A549 (cell line): ENCODE measurements at regions not wholly inside any gene's neighbourhood (a gene's known extent, or its start where the extent isn't known, plus 50 kb on each side); places are given as distances from the start of the nearest gene placed in this dataset.
"Not testable (repeated sequence)": the region's sequence is repeated elsewhere in the genome, so short reads cannot be mapped to it uniquely, and the experiment has no call there.

Experiments used
- CHD2 ChIP-seq: fragments of 150-350 bp; IDR thresholded peaks from 2 replicates; pipeline ENCODE4 v1.6.1; 2014; ENCODE audit warnings: low read length; ENCODE audit not compliant: partially characterized antibody
- EP300 ChIP-seq, 2 experiments: fragments of >200 bp; sonication (Bioruptor Twin); formaldehyde crosslinking; IDR thresholded peaks; 2 replicates in 1 of 2; 3 replicates in 1 of 2; pipeline ENCODE4 v1.6.1; 2016 to 2017
- NFE2L2 ChIP-seq: fragments of 150-350 bp; conservative IDR thresholded peaks from 2 replicates; pipeline ENCODE4 v1.6.1; 2014; ENCODE audit warnings: low read length
- POLR2A ChIP-seq: IDR thresholded peaks from 2 replicates; pipeline ENCODE4 v1.6.1; 2012; ENCODE audit warnings: mild to moderate bottlenecking, low read length
- RCOR1 ChIP-seq: fragments of 150-350 bp; IDR thresholded peaks from 2 replicates; pipeline ENCODE4 v1.6.1; 2014; ENCODE audit warnings: antibody characterized with exemption, low read length, low read depth
- SREBF2 ChIP-seq: fragments of 450-650 bp; IDR thresholded peaks from 2 replicates; pipeline ENCODE4 v1.6.1; 2014; ENCODE audit warnings: mild to moderate bottlenecking, moderate library complexity
- TF ChIP-seq, protein P1 (sequence below): fragments of >200 bp; sonication (Bioruptor Twin); formaldehyde crosslinking; IDR thresholded peaks from 3 replicates; pipeline ENCODE4 v1.5.1; 2016
- TF ChIP-seq, protein P2 (sequence below): fragments of 250-450 bp; sonication (Bioruptor Pico); IDR thresholded peaks from 2 replicates; pipeline ENCODE4 v1.5.0; 2021; ENCODE audit warnings: mild to moderate bottlenecking, moderate library complexity, borderline replicate concordance

DNA sequence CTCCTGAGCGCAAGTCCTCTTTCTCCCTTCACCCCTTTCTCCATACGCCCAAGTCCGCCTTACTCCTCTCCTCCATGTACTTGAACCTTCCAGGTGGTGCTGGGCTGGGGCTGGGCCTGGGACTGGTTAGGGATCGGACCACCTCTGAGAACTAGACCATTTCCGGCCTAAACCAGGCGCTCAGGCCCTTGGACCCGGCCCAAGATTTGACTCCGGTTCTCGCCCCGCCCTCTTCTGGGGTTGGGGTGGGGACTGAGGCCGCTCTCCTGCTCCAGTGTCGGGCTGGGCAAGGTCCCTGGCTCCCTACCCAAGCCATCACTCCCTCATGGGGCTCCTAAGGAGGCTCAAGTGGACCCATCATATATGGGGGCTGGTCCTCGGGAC is 87.9 kb downstream of the LIMS4 start:
- TF ChIP-seq, protein P1, sequence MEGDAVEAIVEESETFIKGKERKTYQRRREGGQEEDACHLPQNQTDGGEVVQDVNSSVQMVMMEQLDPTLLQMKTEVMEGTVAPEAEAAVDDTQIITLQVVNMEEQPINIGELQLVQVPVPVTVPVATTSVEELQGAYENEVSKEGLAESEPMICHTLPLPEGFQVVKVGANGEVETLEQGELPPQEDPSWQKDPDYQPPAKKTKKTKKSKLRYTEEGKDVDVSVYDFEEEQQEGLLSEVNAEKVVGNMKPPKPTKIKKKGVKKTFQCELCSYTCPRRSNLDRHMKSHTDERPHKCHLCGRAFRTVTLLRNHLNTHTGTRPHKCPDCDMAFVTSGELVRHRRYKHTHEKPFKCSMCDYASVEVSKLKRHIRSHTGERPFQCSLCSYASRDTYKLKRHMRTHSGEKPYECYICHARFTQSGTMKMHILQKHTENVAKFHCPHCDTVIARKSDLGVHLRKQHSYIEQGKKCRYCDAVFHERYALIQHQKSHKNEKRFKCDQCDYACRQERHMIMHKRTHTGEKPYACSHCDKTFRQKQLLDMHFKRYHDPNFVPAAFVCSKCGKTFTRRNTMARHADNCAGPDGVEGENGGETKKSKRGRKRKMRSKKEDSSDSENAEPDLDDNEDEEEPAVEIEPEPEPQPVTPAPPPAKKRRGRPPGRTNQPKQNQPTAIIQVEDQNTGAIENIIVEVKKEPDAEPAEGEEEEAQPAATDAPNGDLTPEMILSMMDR, result not testable (repeated sequence)
- not testable (repeated sequence) for TF ChIP-seq RCOR1; POLR2A; EP300 (IDR thresholded peaks at IDR 0.05); CHD2; SREBF2; NFE2L2
- TF ChIP-seq, protein P2, sequence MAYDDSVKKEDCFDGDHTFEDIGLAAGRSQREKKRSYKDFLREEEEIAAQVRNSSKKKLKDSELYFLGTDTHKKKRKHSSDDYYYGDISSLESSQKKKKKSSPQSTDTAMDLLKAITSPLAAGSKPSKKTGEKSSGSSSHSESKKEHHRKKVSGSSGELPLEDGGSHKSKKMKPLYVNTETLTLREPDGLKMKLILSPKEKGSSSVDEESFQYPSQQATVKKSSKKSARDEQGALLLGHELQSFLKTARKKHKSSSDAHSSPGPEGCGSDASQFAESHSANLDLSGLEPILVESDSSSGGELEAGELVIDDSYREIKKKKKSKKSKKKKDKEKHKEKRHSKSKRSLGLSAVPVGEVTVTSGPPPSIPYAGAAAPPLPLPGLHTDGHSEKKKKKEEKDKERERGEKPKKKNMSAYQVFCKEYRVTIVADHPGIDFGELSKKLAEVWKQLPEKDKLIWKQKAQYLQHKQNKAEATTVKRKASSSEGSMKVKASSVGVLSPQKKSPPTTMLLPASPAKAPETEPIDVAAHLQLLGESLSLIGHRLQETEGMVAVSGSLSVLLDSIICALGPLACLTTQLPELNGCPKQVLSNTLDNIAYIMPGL (CRISPR knock-in tag), result not testable (repeated sequence)
